K562 (cell line): ENCODE measurements at regions not wholly inside any gene's neighbourhood (a gene's known extent, or its start where the extent isn't known, plus 50 kb on each side); places are given as distances from the start of the nearest gene placed in this dataset.

Experiments used
- ATAC-seq: fragments of 200-7000 bp; cut with Tn5 transposase; 3 replicates; pipeline ENCODE4 v1.9.1; 2020; ENCODE audit warnings: moderate library complexity
- BruUV-seq: library from RNA; stranded (reverse); fragments of 400-500 nt; replicated peaks from 2 replicates; lab custom pipeline; 2021; lab: Mats Ljungman, UMichigan
- CTCF ChIA-PET: fragments of 300-600 bp; formaldehyde crosslinking; extraction: SDS; loops from one replicate; lab custom pipeline; 2021; ENCODE audit warnings: low intra/inter-chr PET ratio; lab: Yijun Ruan, JAX
- POLR2A ChIA-PET: fragments of 300-600, 350-650 bp; sonication (Branson Sonifier 250); formaldehyde crosslinking; extraction: SDS; loops from one replicate; lab custom pipeline; 2021; ENCODE audit warnings: antibody characterized with exemption, inconsistent platforms; lab: Yijun Ruan, JAX
- DNase-seq, 4 experiments: peaks; one replicate each; pipeline versions ENCODE4 v3.0.0 to v3.0.0-alpha.2; 2011 to 2018; ENCODE audit warnings: low spot score in 3 of 4, mixed read lengths in 3 of 4; ENCODE audit errors: extremely low read depth in 1 of 4
- FAIRE-seq: peaks from 2 replicates; lab custom pipeline; 2011; peaks lifted over from hg19 to GRCh38; lab: Jason Lieb, UNC
- H2AFZ ChIP-seq: 2 replicates; pipeline ENCODE4 v1.6.0; 2011; ENCODE audit warnings: low read depth, low read length, control low read depth, inconsistent platforms
- H3K27ac ChIP-seq: fragments of 200-600 bp; 3 replicates; pipeline ENCODE4 v1.8.0; 2011; ENCODE audit warnings: low read depth, mild to moderate bottlenecking, control low read depth, inconsistent platforms, low read length, moderate library complexity, mixed read lengths; ENCODE audit errors: extremely low read depth
- H3K27me3 ChIP-seq, 2 experiments: fragments of 300-600 bp in 1 of 2; 2 replicates in 1 of 2; 3 replicates in 1 of 2; pipeline versions ENCODE4 v1.6.0 to v1.8.0; 2011; ENCODE audit warnings: inconsistent platforms in 2 of 2, low read length in 2 of 2, mild to moderate bottlenecking in 1 of 2, mixed read lengths in 1 of 2, moderate library complexity in 1 of 2; ENCODE audit not compliant: control insufficient read depth in 2 of 2, insufficient read depth in 2 of 2
- H3K36me3 ChIP-seq: fragments of 300-600 bp; 3 replicates; pipeline ENCODE4 v1.8.0; 2011; ENCODE audit warnings: mild to moderate bottlenecking, low read length, inconsistent platforms; ENCODE audit not compliant: control insufficient read depth, insufficient read depth
- H3K4me1 ChIP-seq, 2 experiments: fragments of 200-600 bp in 1 of 2; replicated peaks in 1 of 2; 2 replicates in 1 of 2; 3 replicates in 1 of 2; pipeline versions ENCODE4 v1.5.1 to v1.8.0; 2011; ENCODE audit warnings: inconsistent platforms in 2 of 2, low read length in 2 of 2, mild to moderate bottlenecking in 1 of 2, mixed read lengths in 1 of 2, moderate library complexity in 1 of 2; ENCODE audit not compliant: control insufficient read depth in 2 of 2, insufficient read depth in 2 of 2
- H3K4me2 ChIP-seq: 2 replicates; pipeline ENCODE4 v1.6.1; 2011; ENCODE audit warnings: low read length, control low read depth, inconsistent platforms, mixed read lengths; ENCODE audit not compliant: insufficient read depth
- H3K4me3 ChIP-seq: fragments of 200-600 bp; sonication (generic), shearing (Covaris generic); 2 replicates; pipeline ENCODE4 v1.5.1; 2016; ENCODE audit warnings: control low read depth, inconsistent platforms
- H3K79me2 ChIP-seq: fragments of 200-600 bp; 3 replicates; pipeline ENCODE4 v1.8.0; 2011; ENCODE audit warnings: low read length, inconsistent platforms; ENCODE audit not compliant: control insufficient read depth, insufficient read depth
- H3K9ac ChIP-seq, 2 experiments: 2 replicates each; pipeline versions ENCODE4 v1.6.0 to v1.6.1; 2011; ENCODE audit warnings: low read depth in 2 of 2, low read length in 2 of 2, control low read depth in 1 of 2, inconsistent platforms in 1 of 2, mild to moderate bottlenecking in 1 of 2, mixed read lengths in 1 of 2; ENCODE audit not compliant: insufficient read depth in 1 of 2
- H3K9me1 ChIP-seq: one replicate; pipeline ENCODE4 v1.6.0; 2011; ENCODE audit warnings: inconsistent platforms, mild to moderate bottlenecking, low read length, moderate library complexity; ENCODE audit not compliant: control insufficient read depth, insufficient read depth
- H3K9me3 ChIP-seq: replicated peaks from 2 replicates; pipeline ENCODE4 v1.5.1; 2011; ENCODE audit warnings: low read depth, low read length, inconsistent platforms; ENCODE audit not compliant: control insufficient read depth, insufficient read depth
- H4K20me1 ChIP-seq: replicated peaks from 2 replicates; pipeline ENCODE4 v1.6.1; 2011; ENCODE audit warnings: low read length, inconsistent platforms, mixed read lengths; ENCODE audit not compliant: control insufficient read depth, insufficient read depth
- ADNP ChIP-seq: fragments of 200-800 bp; sonication (Bioruptor generic); IDR thresholded peaks from 2 replicates; pipeline ENCODE4 v1.6.1; 2016; ENCODE audit warnings: missing genetic modification characterization, missing compliant biosample characterization
- CREBBP ChIP-seq: IDR thresholded peaks from one replicate; pipeline ENCODE4 v1.6.1; 2012; ENCODE audit warnings: low read depth, mild to moderate bottlenecking, control low read depth, inconsistent platforms, low read length
- DEAF1 ChIP-seq: fragments of 450-650 bp; formaldehyde crosslinking; IDR thresholded peaks from 2 replicates; pipeline ENCODE4 v1.4.0; 2020; ENCODE audit warnings: mild to moderate bottlenecking, moderate library complexity
- EP400 ChIP-seq: fragments of 450-650 bp; IDR thresholded peaks from 2 replicates; pipeline ENCODE4 v1.6.1; 2017; ENCODE audit warnings: antibody characterized with exemption, mild to moderate bottlenecking, moderate library complexity
- MTA3 ChIP-seq: fragments of 450-650 bp; formaldehyde crosslinking; IDR thresholded peaks from 2 replicates; pipeline ENCODE4 v1.6.1; 2017; ENCODE audit warnings: mild to moderate bottlenecking, borderline replicate concordance
- PYGO2 ChIP-seq: fragments of 450-650 bp; IDR thresholded peaks from 2 replicates; pipeline ENCODE4 v1.6.1; 2016; ENCODE audit warnings: mild to moderate bottlenecking, missing genetic modification characterization, moderate library complexity, missing compliant biosample characterization
- WGBS: fragments of 100-300 bp; shearing (Covaris generic); methylation state at CpG from one replicate; pipeline ENCODE4 v1.1.6; 2016; ENCODE audit warnings: low coverage, mixed read lengths; ENCODE audit not compliant: insufficient coverage; ENCODE audit errors: missing lambda C conversion rate; 5-methylcytosine and 5-hydroxymethylcytosine counted together
- in situ Hi-C: fragments of 300-500 bp; cut with MboI; formaldehyde crosslinking; loops from 4 replicates; pipeline ENCODE4 v1.15.0; 2018; ENCODE audit warnings: inconsistent platforms, mixed read lengths
- intact Hi-C: fragments of 100-400 bp; cut with micrococcal nuclease; formaldehyde crosslinking; loops from 2 replicates; pipeline ENCODE4 v1.14.2; 2022

- Histone ChIP-seq H2AFZ (no peak overlapping the region), H3K9me3 (no peaks in the 10 kb centered on the region), H3K9me1 (no peaks in the 10 kb centered on the region), H3K4me3 (no peak overlapping the region), H3K27me3 (no peaks in the 10 kb centered on the region), H3K27ac (no peak overlapping the region), H3K36me3 (no peaks in the 10 kb centered on the region), H4K20me1 (no peaks in the 10 kb centered on the region), H3K4me1 (no peaks in the 10 kb centered on the region), H3K79me2 (no peaks in the 10 kb centered on the region), H3K9ac (no peak overlapping the region), H3K4me2 (no peak overlapping the region)
- CTCF ChIA-PET = no interaction called here
- no TSS peak for BruUV-seq
- intact Hi-C loops (loop anchor here (5.0 kb wide), 1 partner anchor 468 kb away; no protein-coding TSS in a partner anchor), in situ Hi-C loops (no loop called here)
- POLR2A ChIA-PET = no interaction called here
- TF ChIP-seq CREBBP (no peak), EP400 (no peak), PYGO2 (tag) (no peak), DEAF1 (no peak), ADNP (tag) (no peak), MTA3 (no peak)
- no peak for ATAC-seq
- no peak for FAIRE-seq
- DNase-seq = no peak
- whole genome bisulfite sequencing = under 1% methylated on average over 7 of the region's 7 CpGs
These were observed 54.6 kb upstream of the RIPOR2 start for GRCh38 chr6:24990236-24990845.
